OCI-LY7 (cell line): ENCODE measurements at regions not wholly inside any gene's neighbourhood (a gene's known extent, or its start where the extent isn't known, plus 50 kb on each side); places are given as distances from the start of the nearest gene placed in this dataset.

Experiments used
- CTCF ChIP-seq: fragments of 200-600 bp; sonication (generic); conservative IDR thresholded peaks from 2 replicates; pipeline ENCODE4 v1.5.1; 2014; ENCODE audit warnings: mild to moderate bottlenecking, antibody characterized with exemption, low read length, moderate library complexity, mixed read lengths
- EZH2phosphoT487 ChIP-seq: fragments of 200-600 bp; sonication (generic); IDR thresholded peaks from 2 replicates; pipeline ENCODE4 v1.6.1; 2018; ENCODE audit warnings: low read depth, borderline replicate concordance, mild to moderate bottlenecking, mixed run types, antibody characterized with exemption, low read length, moderate library complexity, mixed read lengths

GRCh38 chr2:78051480-78051879, 529.3 kb upstream of the LRRTM4 start:
- TF ChIP-seq CTCF (no peak), EZH2phosphoT487 (no peak)
